WTC11 (cell line): ENCODE measurements at regions not wholly inside any gene's neighbourhood (a gene's known extent, or its start where the extent isn't known, plus 50 kb on each side); places are given as distances from the start of the nearest gene placed in this dataset.

Source experiments
- CTCF ChIP-seq: fragments of 200-600 bp; IDR thresholded peaks from 2 replicates; pipeline ENCODE4 v1.8.0; 2022; ENCODE audit warnings: antibody characterized with exemption
- IRF2 ChIP-seq: sonication (generic); formaldehyde crosslinking; IDR thresholded peaks from 2 replicates; pipeline ENCODE4 v1.8.0; 2022; ENCODE audit warnings: low read depth, missing genetic modification reagents, borderline replicate concordance
- SP1 ChIP-seq: sonication (generic); formaldehyde crosslinking; conservative IDR thresholded peaks from 2 replicates; pipeline ENCODE4 v1.8.1; 2022; ENCODE audit warnings: missing genetic modification reagents
- TEAD1 ChIP-seq: sonication (generic); formaldehyde crosslinking; IDR thresholded peaks from 2 replicates; pipeline ENCODE4 v1.8.0; 2022; ENCODE audit warnings: mild to moderate bottlenecking, missing genetic modification reagents
- ZMAT4 ChIP-seq: fragments of 250-450 bp; sonication (Bioruptor Pico); IDR thresholded peaks from 2 replicates; pipeline ENCODE4 v1.9.0; 2021; ENCODE audit warnings: mild to moderate bottlenecking
- TF ChIP-seq, protein P1 (sequence below): sonication (generic); formaldehyde crosslinking; IDR thresholded peaks from 2 replicates; pipeline ENCODE4 v1.8.1; 2023; ENCODE audit warnings: mild to moderate bottlenecking, missing genetic modification reagents, moderate library complexity
- TF ChIP-seq, protein P2 (sequence below): sonication (generic); formaldehyde crosslinking; IDR thresholded peaks from 2 replicates; pipeline ENCODE4 v1.8.1; 2022; ENCODE audit warnings: missing genetic modification reagents, borderline replicate concordance
- TF ChIP-seq, protein P3 (sequence below): sonication (generic); formaldehyde crosslinking; IDR thresholded peaks from 2 replicates; pipeline ENCODE4 v1.8.1; 2023; ENCODE audit warnings: mild to moderate bottlenecking, missing genetic modification reagents

- no peak for TF ChIP-seq CTCF
- TF ChIP-seq, protein P1, sequence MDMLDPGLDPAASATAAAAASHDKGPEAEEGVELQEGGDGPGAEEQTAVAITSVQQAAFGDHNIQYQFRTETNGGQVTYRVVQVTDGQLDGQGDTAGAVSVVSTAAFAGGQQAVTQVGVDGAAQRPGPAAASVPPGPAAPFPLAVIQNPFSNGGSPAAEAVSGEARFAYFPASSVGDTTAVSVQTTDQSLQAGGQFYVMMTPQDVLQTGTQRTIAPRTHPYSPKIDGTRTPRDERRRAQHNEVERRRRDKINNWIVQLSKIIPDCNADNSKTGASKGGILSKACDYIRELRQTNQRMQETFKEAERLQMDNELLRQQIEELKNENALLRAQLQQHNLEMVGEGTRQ (CRISPR knock-in tag), result no peak
- TF ChIP-seq, protein P2, sequence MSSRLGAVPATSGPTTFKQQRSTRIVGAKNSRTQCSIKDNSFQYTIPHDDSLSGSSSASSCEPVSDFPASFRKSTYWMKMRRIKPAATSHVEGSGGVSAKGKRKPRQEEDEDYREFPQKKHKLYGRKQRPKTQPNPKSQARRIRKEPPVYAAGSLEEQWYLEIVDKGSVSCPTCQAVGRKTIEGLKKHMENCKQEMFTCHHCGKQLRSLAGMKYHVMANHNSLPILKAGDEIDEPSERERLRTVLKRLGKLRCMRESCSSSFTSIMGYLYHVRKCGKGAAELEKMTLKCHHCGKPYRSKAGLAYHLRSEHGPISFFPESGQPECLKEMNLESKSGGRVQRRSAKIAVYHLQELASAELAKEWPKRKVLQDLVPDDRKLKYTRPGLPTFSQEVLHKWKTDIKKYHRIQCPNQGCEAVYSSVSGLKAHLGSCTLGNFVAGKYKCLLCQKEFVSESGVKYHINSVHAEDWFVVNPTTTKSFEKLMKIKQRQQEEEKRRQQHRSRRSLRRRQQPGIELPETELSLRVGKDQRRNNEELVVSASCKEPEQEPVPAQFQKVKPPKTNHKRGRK (CRISPR knock-in tag), result no peak
- TF ChIP-seq TEAD1 (CRISPR knock-in tag), result no peak
- TF ChIP-seq ZMAT4 (CRISPR knock-in tag), result no peak
- no peak for TF ChIP-seq SP1 (CRISPR knock-in tag)
- TF ChIP-seq IRF2 (CRISPR knock-in tag), result no peak
- TF ChIP-seq, protein P3, sequence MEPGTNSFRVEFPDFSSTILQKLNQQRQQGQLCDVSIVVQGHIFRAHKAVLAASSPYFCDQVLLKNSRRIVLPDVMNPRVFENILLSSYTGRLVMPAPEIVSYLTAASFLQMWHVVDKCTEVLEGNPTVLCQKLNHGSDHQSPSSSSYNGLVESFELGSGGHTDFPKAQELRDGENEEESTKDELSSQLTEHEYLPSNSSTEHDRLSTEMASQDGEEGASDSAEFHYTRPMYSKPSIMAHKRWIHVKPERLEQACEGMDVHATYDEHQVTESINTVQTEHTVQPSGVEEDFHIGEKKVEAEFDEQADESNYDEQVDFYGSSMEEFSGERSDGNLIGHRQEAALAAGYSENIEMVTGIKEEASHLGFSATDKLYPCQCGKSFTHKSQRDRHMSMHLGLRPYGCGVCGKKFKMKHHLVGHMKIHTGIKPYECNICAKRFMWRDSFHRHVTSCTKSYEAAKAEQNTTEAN (CRISPR knock-in tag), result no peak
Measured at GRCh38 chr7:35544028-35544742, 150.8 kb downstream of the HERPUD2 start.
